ENCODE measurements at regions not wholly inside any gene's neighbourhood (a gene's known extent, or its start where the extent isn't known, plus 50 kb on each side); places are given as distances from the start of the nearest gene placed in this dataset.

DNA sequence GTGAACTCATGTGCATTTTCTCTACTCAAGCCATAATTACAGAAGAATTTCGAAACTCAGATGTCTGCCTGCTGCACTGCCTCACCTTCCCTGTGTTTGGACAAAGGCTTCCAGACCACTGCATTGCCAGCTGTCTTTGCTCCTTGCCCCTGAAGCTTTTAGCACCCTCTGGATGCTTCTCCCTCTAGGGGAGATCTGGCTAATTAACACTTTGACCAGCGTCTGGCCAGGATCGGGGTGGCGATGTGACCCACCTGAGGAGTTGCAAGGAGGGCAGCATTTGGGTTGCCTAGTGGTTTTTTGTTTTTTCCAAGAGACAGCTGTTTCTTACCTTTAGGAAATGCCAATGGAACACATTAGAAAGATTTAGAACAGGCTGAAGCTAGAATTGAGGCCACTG is 127.7 kb upstream of the ZNF536 start:
- TF ChIP-seq GATA2 (IDR thresholded peaks at IDR 0.05; ENCODE audit: low read depth, low read length) (no peak), GATA3 (IDR thresholded peaks at IDR 0.05; ENCODE audit: low read depth, low read length) (no peak)

Data from SH-SY5Y (cell line).